ENCODE measurements at regions not wholly inside any gene's neighbourhood (a gene's known extent, or its start where the extent isn't known, plus 50 kb on each side); places are given as distances from the start of the nearest gene placed in this dataset.

DNA sequence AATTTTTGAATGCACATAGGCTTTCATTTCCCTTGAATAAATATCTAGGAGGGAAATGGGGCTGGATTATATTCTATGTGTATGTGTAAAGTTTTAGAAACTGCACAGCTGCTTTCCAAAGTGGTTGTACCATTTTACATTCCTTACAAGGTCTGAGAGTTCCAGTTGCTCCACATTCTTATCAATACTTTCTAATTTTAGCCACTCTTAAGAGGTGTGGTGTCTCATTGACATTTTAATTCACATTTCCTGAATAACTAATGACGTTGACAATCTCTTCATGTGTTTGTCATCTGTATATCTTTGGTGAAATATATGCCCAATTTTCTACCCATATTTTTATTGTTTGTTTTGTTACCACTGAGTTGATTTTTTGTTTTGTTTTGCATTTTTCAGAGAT is 74.6 kb upstream of the VASH1 start:
- no peak for TF ChIP-seq CTCF (conservative IDR thresholded peaks at IDR 0.05; ENCODE audit: low read depth, low read length)
- DNase-seq (ENCODE audit: low read depth): no peak
- no peak overlapping the region for H3K4me3 ChIP-seq (ENCODE audit: low read depth, low read length)

DNA sequence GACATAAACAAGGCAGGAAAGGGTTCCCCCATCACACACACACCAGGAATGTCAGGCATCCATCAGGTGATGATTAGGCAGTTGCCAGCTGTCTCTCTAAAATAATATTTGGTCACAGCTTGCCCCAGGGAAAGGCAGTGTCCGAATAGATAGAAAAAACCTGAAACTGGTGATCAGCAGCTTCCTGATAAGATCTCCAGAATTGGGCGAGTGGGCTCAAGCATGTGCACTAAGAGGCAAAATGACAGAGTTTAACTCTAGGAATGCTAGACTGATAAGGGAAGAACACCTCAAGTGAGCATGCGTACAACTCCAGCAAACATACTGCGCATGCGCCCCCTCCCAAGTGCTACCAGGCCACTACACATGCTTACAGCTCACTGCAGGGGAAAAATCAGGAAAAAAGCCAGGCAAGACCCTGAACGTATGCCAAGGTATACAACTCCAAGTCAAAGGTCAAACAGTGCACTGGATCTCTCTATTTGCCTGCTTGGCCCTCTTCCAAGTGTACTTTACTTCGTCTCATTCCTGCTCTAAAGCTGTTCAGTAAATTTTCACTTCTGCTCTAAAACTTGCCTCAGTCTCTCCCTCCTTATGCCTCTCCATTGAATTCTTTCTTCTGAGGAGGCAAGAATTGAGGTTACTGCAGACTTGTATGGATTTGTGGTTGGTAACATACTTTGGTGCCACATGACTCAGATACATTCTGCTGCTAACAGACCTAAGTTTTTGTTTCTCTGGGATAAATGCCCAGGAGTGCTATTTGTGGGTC is 73.5 kb upstream of the VASH1 start:
- no peak overlapping the region for H3K4me3 ChIP-seq (ENCODE audit: low read depth, low read length)
- DNase-seq (ENCODE audit: low read depth): no peak
- no peak for TF ChIP-seq CTCF (conservative IDR thresholded peaks at IDR 0.05; ENCODE audit: low read depth, low read length)

- no peak for DNase-seq (ENCODE audit: low read depth)
- no peak for TF ChIP-seq CTCF (conservative IDR thresholded peaks at IDR 0.05; ENCODE audit: low read depth, low read length)
Measured at GRCh38 chr14:76688383-76688671, 72.9 kb upstream of the VASH1 start.

DNA sequence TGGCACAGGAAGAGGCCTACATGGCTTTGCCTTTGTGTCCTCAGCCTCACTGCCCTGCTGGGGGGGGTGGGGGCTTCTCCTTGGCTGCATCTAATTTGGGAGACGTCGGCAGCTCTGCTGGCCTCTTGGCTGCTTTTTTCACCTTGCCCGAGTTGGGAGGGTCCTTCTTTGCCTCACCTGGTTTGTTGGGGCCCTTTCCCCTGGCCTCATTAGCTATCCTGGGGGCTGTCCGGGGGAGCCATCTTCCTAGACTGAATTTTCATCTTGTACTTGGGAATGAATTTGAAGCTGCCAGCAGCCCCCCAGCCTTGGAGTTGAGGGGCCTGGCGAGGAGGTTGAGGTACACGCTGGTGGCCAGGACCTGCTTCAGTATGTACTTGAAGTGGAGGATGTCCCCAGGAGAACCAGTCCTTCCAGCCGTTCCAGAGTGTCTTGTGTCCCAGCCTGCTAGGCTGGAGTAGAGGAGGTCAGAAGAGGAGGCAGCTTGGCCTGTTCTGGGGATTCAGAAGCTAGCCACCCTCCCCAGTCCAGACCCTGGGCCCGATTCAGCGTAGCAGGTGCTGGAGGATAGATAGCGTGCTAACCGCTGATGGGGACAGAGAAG is 70.7 kb upstream of the VASH1 start:
- H3K4me3 ChIP-seq (ENCODE audit: low read depth, low read length): no peak overlapping the region
- no peak for DNase-seq (ENCODE audit: low read depth)
- TF ChIP-seq CTCF (conservative IDR thresholded peaks at IDR 0.05; ENCODE audit: low read depth, low read length): no peak

More at GRCh38 chr14:76688383-76688671, 72.9 kb upstream of the VASH1 start:
- no peak overlapping the region for H3K4me3 ChIP-seq (ENCODE audit: low read depth, low read length)

DNA sequence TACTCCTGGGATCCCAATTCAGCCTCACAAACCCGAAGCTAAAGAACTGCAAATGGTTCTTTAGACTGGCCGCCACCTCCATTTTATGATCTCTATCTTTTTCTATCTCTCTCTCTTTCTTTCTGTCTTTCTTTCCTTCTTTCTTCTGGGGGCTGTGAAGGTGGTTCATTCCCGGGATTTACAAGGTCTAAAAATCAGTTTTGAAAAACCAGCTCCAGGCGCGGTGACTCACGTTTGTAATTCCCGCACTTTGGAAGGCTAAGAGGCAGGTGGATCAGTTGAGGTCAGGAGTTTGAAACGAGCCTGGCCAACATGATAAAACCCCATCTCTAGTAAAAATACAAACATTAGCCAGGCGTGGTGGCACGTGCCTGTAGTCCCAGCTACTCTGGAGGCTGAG is 67.2 kb upstream of the VASH1 start:
- no peak overlapping the region for H3K4me3 ChIP-seq (ENCODE audit: low read depth, low read length)
- no peak for DNase-seq (ENCODE audit: low read depth)
- no peak for TF ChIP-seq CTCF (conservative IDR thresholded peaks at IDR 0.05; ENCODE audit: low read depth, low read length)

GRCh38 chr14:76695263-76695920 is 65.9 kb upstream of the VASH1 start:
- DNase-seq (ENCODE audit: low read depth): no peak
- no peak for TF ChIP-seq CTCF (conservative IDR thresholded peaks at IDR 0.05; ENCODE audit: low read depth, low read length)
- no peak overlapping the region for H3K4me3 ChIP-seq (ENCODE audit: low read depth, low read length)
